Suprapubic skin (tissue), 4 donors: ENCODE measurements at regions not wholly inside any gene's neighbourhood (a gene's known extent, or its start where the extent isn't known, plus 50 kb on each side); places are given as distances from the start of the nearest gene placed in this dataset.

Source experiments
- DNase-seq, 2 donors: peaks; one replicate each; pipeline ENCODE4 v3.0.0-alpha.2; 2019; ENCODE audit warnings: low spot score in 2 of 2
- H3K27ac ChIP-seq: fragments of 200-600 bp; sonication (generic); one replicate; pipeline ENCODE4 v1.5.1; 2019
- H3K27me3 ChIP-seq: fragments of 200-600 bp; sonication (generic); one replicate; pipeline ENCODE4 v1.5.1; 2019
- H3K36me3 ChIP-seq: fragments of 200-600 bp; sonication (generic); one replicate; pipeline ENCODE4 v1.5.1; 2019
- H3K4me1 ChIP-seq: fragments of 200-600 bp; sonication (generic); one replicate; pipeline ENCODE4 v1.5.1; 2019
- H3K4me3 ChIP-seq: fragments of 200-600 bp; sonication (generic); one replicate; pipeline ENCODE4 v1.5.1; 2019; ENCODE audit warnings: mild to moderate bottlenecking
- H3K9me3 ChIP-seq: fragments of 200-600 bp; sonication (generic); one replicate; pipeline ENCODE4 v1.5.1; 2019
- CTCF ChIP-seq, 2 donors: fragments of 200-600 bp in 1 of 2; fragments of 450-650 bp in 1 of 2; sonication (generic) in 1 of 2; IDR thresholded peaks; one replicate each; pipeline ENCODE4 v1.5.1; 2016 to 2019; ENCODE audit warnings: antibody characterized with exemption in 2 of 2, mild to moderate bottlenecking in 1 of 2, moderate library complexity in 1 of 2
- EP300 ChIP-seq: sonication (generic); formaldehyde crosslinking; IDR thresholded peaks from one replicate; pipeline ENCODE4 v1.6.1; 2017; ENCODE audit warnings: antibody characterized with exemption
- POLR2A ChIP-seq, 2 donors: fragments of 450-650 bp; IDR thresholded peaks; one replicate each; pipeline ENCODE4 v1.6.1; 2017; ENCODE audit warnings: antibody characterized with exemption in 2 of 2, mild to moderate bottlenecking in 2 of 2, moderate library complexity in 2 of 2
- POLR2AphosphoS5 ChIP-seq, 3 donors: sonication (generic); formaldehyde crosslinking; IDR thresholded peaks; one replicate each; pipeline ENCODE4 v1.6.1; 2017; ENCODE audit warnings: antibody characterized with exemption in 3 of 3
- WGBS: methylation state at CpG from one replicate; pipeline ENCODE4 v1.1.5; 2018; 5-methylcytosine and 5-hydroxymethylcytosine counted together

- no peaks in the 10 kb centered on the region for H3K36me3 ChIP-seq
- H3K27me3 ChIP-seq, result no peaks in the 10 kb centered on the region
- H3K4me3 ChIP-seq, result no peak overlapping the region
- H3K9me3 ChIP-seq, result no peaks in the 10 kb centered on the region
- peaks cover 33% of the 10 kb centered on the region for H3K4me1 ChIP-seq
- TF ChIP-seq CTCF (IDR thresholded peaks at IDR 0.05) (no peak), EP300 (no peak), POLR2AphosphoS5 (IDR thresholded peaks at IDR 0.05) (no peak)
- no peak overlapping the region for H3K27ac ChIP-seq
- WGBS, result 95% methylated on average over 7 of the region's 7 CpGs
- peak; percentile 37 to 63 for DNase-seq
Measured at GRCh38 chr2:8489221-8489620, 192.6 kb upstream of the ID2 start.

- 98% methylated on average over 8 of the region's 8 CpGs for WGBS
- H3K4me3 ChIP-seq, result no peak overlapping the region
- no peaks in the 10 kb centered on the region for H3K9me3 ChIP-seq
- peaks cover 31% of the 10 kb centered on the region for H3K4me1 ChIP-seq
- no peaks in the 10 kb centered on the region for H3K27me3 ChIP-seq
- no peaks in the 10 kb centered on the region for H3K36me3 ChIP-seq
- TF ChIP-seq EP300, result no peak
- TF ChIP-seq POLR2AphosphoS5 (IDR thresholded peaks at IDR 0.05), result no peak
- no peak for TF ChIP-seq CTCF (IDR thresholded peaks at IDR 0.05)
- TF ChIP-seq POLR2A (IDR thresholded peaks at IDR 0.05), result no peak
- DNase-seq, result peak; percentile 15 to 18
- H3K27ac ChIP-seq, result no peak overlapping the region
Measured at GRCh38 chr2:8489751-8490150, 192.1 kb upstream of the ID2 start.

- Histone ChIP-seq H3K4me3 (no peak overlapping the region), H3K27me3 (no peaks in the 10 kb centered on the region), H3K9me3 (no peaks in the 10 kb centered on the region), H3K36me3 (no peaks in the 10 kb centered on the region), H3K4me1 (peaks cover 28% of the 10 kb centered on the region), H3K27ac (no peak overlapping the region)
- TF ChIP-seq POLR2A (IDR thresholded peaks at IDR 0.05) (no peak), CTCF (IDR thresholded peaks at IDR 0.05) (no peak), POLR2AphosphoS5 (IDR thresholded peaks at IDR 0.05) (no peak), EP300 (no peak)
- WGBS, result 96% methylated on average over 2 of the region's 2 CpGs
- DNase-seq, result peak; percentile 43 to 44
Measured at GRCh38 chr2:8490166-8490721, 191.6 kb upstream of the ID2 start.

- H3K4me1 ChIP-seq, result peaks cover 28% of the 10 kb centered on the region
- no peaks in the 10 kb centered on the region for H3K9me3 ChIP-seq
- H3K4me3 ChIP-seq, result no peak overlapping the region
- WGBS, result 72% methylated on average over 17 of the region's 17 CpGs
- peak; percentile 24 to 45 for DNase-seq
- no peaks in the 10 kb centered on the region for H3K36me3 ChIP-seq
- H3K27me3 ChIP-seq, result no peaks in the 10 kb centered on the region
- TF ChIP-seq CTCF (IDR thresholded peaks at IDR 0.05) (no peak), POLR2A (IDR thresholded peaks at IDR 0.05) (no peak), POLR2AphosphoS5 (IDR thresholded peaks at IDR 0.05) (no peak), EP300 (no peak)
- H3K27ac ChIP-seq, result peak overlapping the region; percentile 14
Measured at GRCh38 chr2:8491296-8492027, 190.4 kb upstream of the ID2 start.

- no peaks in the 10 kb centered on the region for H3K9me3 ChIP-seq
- H3K27me3 ChIP-seq, result no peaks in the 10 kb centered on the region
- peaks cover 15% of the 10 kb centered on the region for H3K4me1 ChIP-seq
- WGBS, result 91% methylated on average over 8 of the region's 9 CpGs
- H3K27ac ChIP-seq, result no peak overlapping the region
- H3K36me3 ChIP-seq, result no peaks in the 10 kb centered on the region
- TF ChIP-seq POLR2AphosphoS5 (IDR thresholded peaks at IDR 0.05), result no peak
- DNase-seq, result peak in 1 of 2 donors; percentile 48
- H3K4me3 ChIP-seq, result no peak overlapping the region
Measured at GRCh38 chr2:8494151-8494550, 187.7 kb upstream of the ID2 start.
